Fibroblast of lung (primary cell): ENCODE measurements at regions not wholly inside any gene's neighbourhood (a gene's known extent, or its start where the extent isn't known, plus 50 kb on each side); places are given as distances from the start of the nearest gene placed in this dataset.

ENCODE experiments used
- DNase-seq, 2 donors: peaks; one replicate each; pipeline versions ENCODE4 v3.0.0 to v3.0.0-alpha.2; 2010; ENCODE audit warnings: low read depth in 2 of 2
- H2AFZ ChIP-seq: 2 replicates; pipeline ENCODE4 v1.5.1; 2012; ENCODE audit warnings: low read length, control low read depth, inconsistent platforms
- H3K27ac ChIP-seq: 2 replicates; pipeline ENCODE4 v1.5.1; 2011; ENCODE audit warnings: low read length, control low read depth; ENCODE audit not compliant: insufficient read depth
- H3K27me3 ChIP-seq: 2 replicates; pipeline ENCODE4 v1.5.1; 2011; ENCODE audit warnings: mild to moderate bottlenecking, low read length; ENCODE audit not compliant: control insufficient read depth, insufficient read depth
- H3K36me3 ChIP-seq: 2 replicates; pipeline ENCODE4 v1.5.1; 2011; ENCODE audit warnings: low read length; ENCODE audit not compliant: control insufficient read depth, insufficient read depth
- H3K4me1 ChIP-seq: 2 replicates; pipeline ENCODE4 v1.5.1; 2011; ENCODE audit warnings: low read length; ENCODE audit not compliant: control insufficient read depth, insufficient read depth; ENCODE audit errors: extremely low read depth
- H3K4me2 ChIP-seq: 2 replicates; pipeline ENCODE4 v1.5.1; 2011; ENCODE audit warnings: low read length, control low read depth; ENCODE audit not compliant: insufficient read depth; ENCODE audit errors: extremely low read depth
- H3K4me3 ChIP-seq, 4 experiments: fragments of 200-600 bp in 1 of 4; sonication (generic) in 1 of 4; replicated peaks in 1 of 4; 2 replicates each; pipeline ENCODE4 v1.5.1; 2011 to 2016; ENCODE audit warnings: low read length in 4 of 4, low read depth in 3 of 4, mild to moderate bottlenecking in 3 of 4, control low read depth in 2 of 4, inconsistent platforms in 1 of 4, mixed read lengths in 1 of 4; ENCODE audit not compliant: insufficient read depth in 1 of 4; ENCODE audit errors: control extremely low read depth in 1 of 4
- H3K79me2 ChIP-seq: 2 replicates; pipeline ENCODE4 v1.5.1; 2012; ENCODE audit warnings: mild to moderate bottlenecking, low read length, inconsistent platforms; ENCODE audit not compliant: control insufficient read depth, insufficient read depth
- H3K9ac ChIP-seq: 2 replicates; pipeline ENCODE4 v1.5.1; 2011; ENCODE audit warnings: mild to moderate bottlenecking, low read length, control low read depth; ENCODE audit not compliant: insufficient read depth
- H3K9me3 ChIP-seq: 2 replicates; pipeline ENCODE4 v1.5.1; 2012; ENCODE audit warnings: low read depth, low read length; ENCODE audit not compliant: control insufficient read depth, insufficient read depth
- H4K20me1 ChIP-seq: 2 replicates; pipeline ENCODE4 v1.5.1; 2011; ENCODE audit warnings: low read length; ENCODE audit not compliant: control insufficient read depth, insufficient read depth; ENCODE audit errors: extremely low read depth
- CTCF ChIP-seq, 2 donors: IDR thresholded peaks in 1 of 2; conservative IDR thresholded peaks in 1 of 2; 1 replicate in 1 of 2; 2 replicates in 1 of 2; pipeline ENCODE4 v1.5.1; 2011 to 2012; ENCODE audit warnings: low read length in 2 of 2, control low read depth in 1 of 2, inconsistent platforms in 1 of 2, low read depth in 1 of 2, mild to moderate bottlenecking in 1 of 2
- EZH2 ChIP-seq: IDR thresholded peaks from 2 replicates; pipeline ENCODE4 v1.5.1; 2012; ENCODE audit warnings: low read length, control low read depth, mild to moderate bottlenecking; ENCODE audit errors: missing control alignments

- no peak overlapping the region for H3K4me3 ChIP-seq
Measured at GRCh38 chr13:81133066-81133465, 792.1 kb upstream of the SPRY2 start.

GRCh38 chr13:81117416-81117815 lies 776.5 kb upstream of the SPRY2 start:
- no peak for DNase-seq
- TF ChIP-seq EZH2 (no peak), CTCF (conservative IDR thresholded peaks at IDR 0.05 in 1 of 2, IDR thresholded peaks at IDR 0.05 in 1 of 2; ENCODE audit: low read depth in 1 of 2, low read length in 2 of 2) (no peak)
- H2AFZ ChIP-seq = no peak overlapping the region
- no peak overlapping the region for H3K4me3 ChIP-seq
- no peaks in the 10 kb centered on the region for H3K27me3 ChIP-seq
- H3K36me3 ChIP-seq = no peaks in the 10 kb centered on the region
- H3K4me2 ChIP-seq = no peak overlapping the region
- H3K9ac ChIP-seq = no peak overlapping the region
- no peaks in the 10 kb centered on the region for H4K20me1 ChIP-seq
- H3K79me2 ChIP-seq = no peaks in the 10 kb centered on the region
- no peaks in the 10 kb centered on the region for H3K9me3 ChIP-seq
- H3K27ac ChIP-seq = no peak overlapping the region
- H3K4me1 ChIP-seq = no peaks in the 10 kb centered on the region

More at GRCh38 chr13:81133066-81133465, 792.1 kb upstream of the SPRY2 start:
- Histone ChIP-seq H2AFZ (no peak overlapping the region), H3K27ac (no peak overlapping the region), H3K9me3 (no peaks in the 10 kb centered on the region), H3K4me1 (no peaks in the 10 kb centered on the region), H3K27me3 (no peaks in the 10 kb centered on the region), H3K79me2 (no peaks in the 10 kb centered on the region), H3K36me3 (no peaks in the 10 kb centered on the region), H4K20me1 (no peaks in the 10 kb centered on the region), H3K9ac (no peak overlapping the region), H3K4me2 (no peak overlapping the region)
- no peak for TF ChIP-seq CTCF (conservative IDR thresholded peaks at IDR 0.05 in 1 of 2, IDR thresholded peaks at IDR 0.05 in 1 of 2; ENCODE audit: low read depth in 1 of 2, low read length in 2 of 2)
- peak; percentile 25 to 83 for DNase-seq

GRCh38 chr13:81116461-81117282 lies 775.7 kb upstream of the SPRY2 start:
- Histone ChIP-seq H3K79me2 (no peaks in the 10 kb centered on the region), H3K4me2 (no peak overlapping the region), H3K9me3 (no peaks in the 10 kb centered on the region), H3K4me1 (no peaks in the 10 kb centered on the region), H4K20me1 (no peaks in the 10 kb centered on the region), H2AFZ (no peak overlapping the region), H3K27ac (no peak overlapping the region), H3K36me3 (no peaks in the 10 kb centered on the region), H3K27me3 (no peaks in the 10 kb centered on the region), H3K9ac (no peak overlapping the region), H3K4me3 (peak overlapping the region in 1 of 4 experiments; percentile 4)
- peak in 1 of 2 donors; percentile 26 for DNase-seq
- TF ChIP-seq CTCF (conservative IDR thresholded peaks at IDR 0.05 in 1 of 2, IDR thresholded peaks at IDR 0.05 in 1 of 2; ENCODE audit: low read depth in 1 of 2, low read length in 2 of 2) (no peak), EZH2 (no peak)
